ENCODE measurements at regions not wholly inside any gene's neighbourhood (a gene's known extent, or its start where the extent isn't known, plus 50 kb on each side); places are given as distances from the start of the nearest gene placed in this dataset.
"Not testable (repeated sequence)": the region's sequence is repeated elsewhere in the genome, so short reads cannot be mapped to it uniquely, and the experiment has no call there.

DNA sequence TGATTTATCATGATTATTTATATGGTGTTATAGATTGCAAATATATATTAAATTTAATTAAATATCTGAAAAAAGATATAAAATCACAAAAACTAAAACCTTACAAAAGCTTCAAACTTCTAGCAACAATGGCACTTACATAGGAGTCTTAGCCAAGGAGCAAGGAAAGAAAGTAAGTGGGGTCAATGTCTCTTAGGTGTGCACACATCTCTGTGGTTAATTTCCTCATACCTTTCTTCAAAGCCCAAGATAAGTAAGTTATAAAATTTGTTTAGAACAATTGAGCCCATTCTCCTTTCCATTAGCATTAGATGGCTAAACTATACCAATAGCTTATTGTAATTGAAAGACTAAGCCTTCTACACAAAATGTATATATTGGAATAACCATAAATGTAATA, 161.6 kb upstream of the PDE4D start:
- DNase-seq, result no peak

DNA sequence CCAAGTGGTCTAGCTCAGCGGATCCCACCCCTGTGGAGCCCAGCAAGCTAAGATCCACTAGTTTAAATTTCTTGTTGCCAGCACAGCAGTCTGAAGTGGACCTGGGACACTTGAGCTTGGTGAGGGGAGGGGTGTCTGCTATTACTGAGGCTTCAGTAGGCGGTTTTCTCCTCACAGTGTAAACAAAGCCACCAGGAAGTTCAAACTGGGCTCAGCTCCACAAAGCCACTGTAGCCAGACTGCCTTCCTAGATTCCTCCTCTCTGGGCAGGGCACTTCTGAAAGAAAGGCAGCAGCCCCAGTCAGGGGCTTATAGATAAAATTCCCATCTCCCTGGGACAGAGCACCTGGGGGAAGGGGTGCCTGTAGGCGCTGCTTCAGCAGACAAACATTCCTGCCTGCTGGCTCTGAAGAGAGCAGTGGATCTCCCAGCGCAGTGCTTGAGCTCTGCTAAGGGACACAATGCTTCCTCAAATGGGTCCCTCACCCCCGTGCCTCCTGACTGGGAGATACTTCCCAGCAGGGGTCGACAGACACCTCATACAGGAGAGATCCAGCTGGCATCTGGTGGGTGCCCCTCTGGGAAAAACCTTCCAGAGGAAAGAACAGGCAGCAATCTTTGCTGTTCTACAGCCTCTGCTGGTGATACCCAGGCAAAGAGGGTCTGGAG, 148.6 kb upstream of the PDE4D start:
- DNase-seq, result not testable (repeated sequence)

DNA sequence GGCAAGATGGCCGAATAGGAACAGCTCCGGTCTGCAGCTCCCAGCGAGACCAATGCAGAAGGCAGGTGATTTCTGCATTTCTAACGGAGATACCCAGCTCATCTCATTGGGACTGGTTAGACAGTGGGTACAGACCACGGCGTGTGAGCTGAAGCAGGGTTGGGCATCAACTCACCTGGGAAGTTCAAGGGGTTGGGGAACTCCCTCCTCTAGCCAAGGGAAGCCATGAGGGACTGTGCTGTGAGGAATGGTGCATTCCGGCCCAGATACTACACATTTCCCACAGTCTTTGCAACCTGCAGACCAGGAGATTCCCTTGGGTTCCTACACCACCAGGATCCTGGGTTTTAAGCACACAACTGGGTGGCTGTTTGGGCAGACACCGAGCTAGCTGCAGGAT, 148.0 kb upstream of the PDE4D start:
- not testable (repeated sequence) for DNase-seq

DNA sequence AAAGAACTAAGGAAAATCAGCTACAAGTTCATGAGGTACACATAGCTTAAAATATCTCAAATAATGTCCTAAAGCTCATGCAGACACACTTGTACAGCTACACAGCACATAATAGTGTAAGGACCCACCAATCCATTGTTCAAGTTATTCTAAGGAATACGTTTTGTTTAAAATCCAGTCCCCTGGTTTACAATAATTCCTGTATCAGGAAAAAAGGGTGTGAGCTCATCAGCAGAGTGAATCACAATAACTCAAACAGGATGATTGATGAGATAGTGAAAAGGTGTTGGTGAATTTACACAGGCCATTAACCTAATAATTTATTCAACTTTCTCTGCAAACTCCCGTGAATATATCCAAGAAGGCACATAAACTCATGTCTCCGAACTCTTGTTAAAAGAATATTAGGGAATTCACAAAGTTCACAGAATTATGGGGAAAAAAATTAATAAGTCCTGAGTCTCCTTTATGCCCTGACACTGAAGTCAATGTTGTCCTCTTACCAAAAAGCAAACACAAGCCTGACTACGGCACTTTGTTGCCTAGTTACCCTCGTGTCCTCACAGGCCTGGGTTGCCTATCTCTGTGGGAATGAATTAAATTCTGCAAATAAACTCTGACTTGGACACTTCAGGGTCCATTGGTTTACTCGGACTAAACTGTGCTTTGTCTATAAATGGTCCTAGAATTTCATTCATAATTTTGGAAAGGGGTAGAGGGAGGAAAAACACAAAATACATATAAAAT, 142.8 kb upstream of the PDE4D start:
- DNase-seq, result no peak

DNA sequence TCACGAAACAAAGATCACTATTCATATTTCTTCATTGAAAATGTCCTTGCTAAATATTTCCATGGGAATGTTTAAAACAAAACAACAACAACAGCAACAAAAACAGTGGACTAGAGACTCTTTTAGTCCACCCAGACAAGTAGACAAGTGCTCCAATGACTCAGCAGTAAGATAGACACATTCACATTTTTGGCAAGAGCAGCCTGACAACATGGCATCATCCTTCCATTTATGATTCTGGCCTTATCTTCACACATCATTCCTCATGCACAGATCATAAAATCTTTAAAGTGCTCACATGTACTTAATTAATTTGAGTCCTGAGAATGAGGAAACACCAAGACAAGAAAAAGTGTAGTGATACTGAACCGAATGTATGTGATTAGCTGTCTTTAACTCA, 132.6 kb upstream of the PDE4D start:
- DNase-seq, result no peak

DNA sequence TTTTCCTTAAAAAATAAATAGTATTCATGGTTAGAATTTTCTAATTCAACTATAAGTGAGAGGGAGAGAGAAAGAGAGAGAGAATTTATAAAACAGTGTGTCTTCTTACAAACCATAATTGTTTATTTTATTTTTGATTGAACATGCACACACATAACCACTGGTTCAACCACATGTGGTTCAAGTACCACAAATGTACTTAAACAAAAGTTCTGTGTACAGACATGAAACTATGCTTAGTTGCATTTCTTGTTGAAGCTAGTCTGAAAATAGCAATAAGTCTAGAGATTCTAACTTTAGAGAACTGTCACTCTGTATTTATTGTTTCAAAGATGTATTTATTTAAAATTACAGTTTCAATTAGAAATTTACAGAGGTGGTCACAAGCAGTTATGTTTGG, 130.6 kb upstream of the PDE4D start:
- no peak for DNase-seq

DNA sequence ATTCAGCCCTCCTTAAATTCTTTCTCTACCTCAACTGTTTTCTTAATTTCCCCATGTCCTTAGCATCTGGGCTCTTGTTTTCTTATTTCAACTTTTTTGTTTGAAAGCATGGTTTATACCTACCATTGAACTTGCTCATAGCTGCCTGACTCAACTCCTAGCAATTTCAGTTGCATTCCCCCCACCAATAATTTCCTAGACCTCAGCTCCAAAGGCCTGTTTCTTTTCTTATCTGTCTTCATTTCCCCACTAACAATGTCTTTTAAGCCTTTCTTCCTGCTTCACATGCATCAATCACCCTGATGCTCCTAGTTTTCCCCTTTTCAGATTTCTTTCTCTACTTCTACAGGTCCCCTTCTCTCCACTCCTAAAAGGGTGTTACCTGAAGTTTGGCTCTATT, 129.7 kb upstream of the PDE4D start:
- no peak for DNase-seq

DNA sequence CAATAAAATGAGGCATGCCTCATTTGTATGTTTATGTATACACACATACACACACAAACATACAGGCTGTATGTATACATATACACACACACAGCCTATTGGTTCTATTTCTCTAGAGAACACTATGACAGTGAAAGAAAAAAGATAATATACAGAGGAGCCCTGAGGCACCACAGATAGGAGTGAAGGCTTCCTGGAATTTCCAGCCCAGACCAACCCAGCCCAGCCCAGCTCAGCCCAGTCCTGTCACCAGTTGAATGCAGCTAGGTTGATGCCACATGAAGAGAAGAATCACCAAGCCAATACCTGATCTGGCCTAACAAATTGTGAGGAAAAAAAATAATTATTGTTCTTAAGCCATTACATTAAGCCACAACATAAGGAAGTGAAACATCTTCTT, 126.9 kb upstream of the PDE4D start:
- no peak for DNase-seq

DNA sequence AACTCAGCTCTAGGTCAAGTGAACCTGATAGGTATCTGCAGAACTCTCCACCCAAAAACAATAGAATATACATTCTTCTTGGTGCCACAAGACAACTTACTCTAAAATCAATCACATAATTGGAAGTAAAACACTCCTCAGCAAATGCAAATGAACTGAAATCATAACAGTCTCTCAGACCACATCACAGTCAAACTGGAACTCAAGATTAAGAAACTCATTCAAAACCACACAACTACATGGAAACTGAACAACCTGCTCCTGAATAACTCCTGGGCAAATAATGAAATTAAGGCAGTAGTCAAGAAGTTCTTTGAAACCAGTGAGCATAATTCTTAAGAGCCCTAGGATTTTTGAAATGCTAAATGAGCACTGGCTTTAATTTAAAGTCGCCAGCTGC, 125.4 kb upstream of the PDE4D start:
- DNase-seq, result not testable (repeated sequence)

DNA sequence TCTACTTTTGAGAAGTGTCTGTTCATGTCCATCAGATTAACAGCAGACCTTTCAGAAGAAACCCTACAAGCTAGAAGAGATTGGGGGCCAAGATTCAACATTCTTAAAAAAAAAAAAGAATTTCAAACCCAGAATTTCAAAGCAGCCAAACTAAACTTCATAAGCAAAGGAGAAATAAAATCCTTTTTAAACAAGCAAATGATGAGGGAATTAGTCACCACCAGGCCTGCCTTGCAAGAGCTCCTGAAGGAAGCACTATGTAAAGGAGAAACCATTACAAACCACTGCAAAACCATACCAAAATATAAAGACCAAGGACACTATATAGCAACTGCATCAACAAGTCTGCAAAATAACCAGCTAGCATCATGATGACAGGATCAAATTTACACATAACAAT, 124.6 kb upstream of the PDE4D start:
- DNase-seq, result no peak

DNA sequence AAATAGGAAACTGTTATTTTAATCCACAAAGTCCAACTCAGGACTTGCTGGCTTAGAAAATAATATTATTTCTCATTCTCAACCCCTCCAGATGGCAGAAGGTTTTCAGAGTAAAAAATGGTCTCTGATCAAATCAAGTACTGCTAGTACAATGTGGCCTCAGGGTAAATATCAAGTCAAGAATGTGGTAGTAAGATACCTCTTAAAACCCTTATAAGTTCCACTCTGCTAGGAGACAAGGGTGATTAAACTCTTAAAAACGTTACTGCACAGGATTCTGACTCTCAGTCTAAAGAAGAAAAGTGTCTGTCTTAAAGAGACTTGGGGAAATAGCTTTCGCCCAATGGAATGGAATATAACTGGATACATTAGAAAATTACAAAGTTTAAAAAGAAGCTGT, 120.8 kb upstream of the PDE4D start:
- no peak for DNase-seq

DNA sequence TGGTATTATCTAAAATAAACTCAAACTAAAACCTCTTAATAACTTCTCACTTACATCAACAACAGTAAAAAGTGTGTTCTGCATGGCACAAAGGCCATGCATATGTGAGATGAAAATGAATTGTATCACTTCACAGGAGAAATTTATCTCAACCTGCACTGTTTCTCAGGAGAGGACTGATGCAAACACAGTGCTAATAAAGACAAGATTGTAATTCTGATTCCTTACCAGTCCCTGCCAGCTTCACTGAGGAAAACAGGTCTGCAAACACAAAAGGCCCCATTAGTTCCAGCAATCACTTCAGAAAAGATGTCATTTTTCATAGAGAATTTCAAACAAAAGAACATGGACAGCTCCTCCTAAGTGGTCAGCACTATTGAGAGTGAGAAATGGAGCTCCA, 117.3 kb upstream of the PDE4D start:
- DNase-seq, result no peak

DNA sequence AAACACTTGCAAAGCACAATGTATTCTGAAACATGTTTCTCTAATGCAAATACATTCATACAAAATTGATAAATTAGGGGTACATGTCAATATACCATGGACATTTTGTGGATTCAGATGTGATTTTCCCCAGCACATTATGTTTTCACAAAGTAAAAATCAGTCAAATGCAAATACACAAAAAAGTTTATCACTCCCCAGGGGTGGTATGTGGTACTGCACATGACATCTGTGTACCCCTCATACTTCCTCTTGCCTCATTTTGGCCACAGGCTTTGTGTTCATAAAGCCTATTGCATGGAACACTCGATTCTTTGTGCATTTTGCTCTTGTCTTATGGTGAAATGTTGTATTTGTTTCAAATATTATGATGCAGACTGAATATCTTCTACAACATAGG, 116.8 kb upstream of the PDE4D start:
- no peak for DNase-seq

DNA sequence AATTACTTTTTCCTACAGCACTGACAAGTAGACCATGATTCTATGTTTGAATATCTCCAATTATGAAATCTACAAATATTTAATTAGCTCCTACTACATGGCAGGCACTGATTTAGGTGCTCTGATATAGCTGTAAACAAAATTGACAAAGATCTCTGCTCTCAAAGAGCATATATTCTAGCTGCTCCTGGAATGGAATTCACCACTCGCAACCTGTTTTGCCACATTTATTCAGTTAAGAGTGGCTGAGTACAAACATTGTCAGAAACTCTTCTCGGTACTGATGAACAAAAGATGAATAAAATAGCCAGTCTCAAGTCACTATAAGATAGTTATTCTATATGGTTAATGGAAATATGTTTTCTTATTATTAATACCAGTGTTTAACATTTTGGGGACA, 114.2 kb upstream of the PDE4D start:
- no peak for DNase-seq

DNA sequence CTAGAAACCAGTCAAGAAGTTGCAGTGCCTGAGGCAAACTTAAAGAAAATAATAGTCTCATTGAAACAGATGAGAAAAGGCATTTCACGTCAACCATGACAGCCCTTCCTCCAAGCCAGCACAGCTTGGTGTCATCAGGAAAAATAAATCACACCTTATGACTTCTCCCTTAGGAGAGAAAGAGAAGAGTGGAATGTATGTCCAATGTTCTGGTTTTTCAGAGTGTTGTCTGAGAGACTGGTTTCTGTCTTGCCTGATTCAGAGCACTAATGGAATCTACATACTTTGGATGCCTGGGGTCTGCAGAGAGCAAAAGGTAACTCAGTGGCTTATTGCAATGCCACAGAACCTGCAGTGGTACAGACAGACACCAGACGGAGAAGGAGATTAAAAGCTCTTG, 105.5 kb upstream of the PDE4D start:
- DNase-seq, result no peak

DNA sequence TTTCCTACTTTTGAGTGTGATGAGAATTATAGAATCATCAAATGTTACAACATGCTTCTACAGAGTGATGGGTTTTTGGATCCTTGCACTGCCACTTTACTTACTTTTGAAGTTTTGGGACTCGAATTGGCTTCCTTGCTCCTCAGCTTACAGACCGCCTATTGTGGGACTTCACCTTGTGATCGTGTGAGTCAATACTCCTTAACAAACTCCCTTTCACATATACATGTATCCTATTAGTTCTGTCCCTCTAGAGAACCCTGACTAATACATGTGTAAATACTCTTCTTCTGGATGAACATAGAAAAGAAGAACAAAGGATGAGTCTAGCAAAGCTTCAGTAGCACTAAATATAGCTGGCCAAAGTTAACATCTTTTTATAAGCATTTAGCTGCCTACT, 98.7 kb upstream of the PDE4D start:
- no peak for DNase-seq

DNA sequence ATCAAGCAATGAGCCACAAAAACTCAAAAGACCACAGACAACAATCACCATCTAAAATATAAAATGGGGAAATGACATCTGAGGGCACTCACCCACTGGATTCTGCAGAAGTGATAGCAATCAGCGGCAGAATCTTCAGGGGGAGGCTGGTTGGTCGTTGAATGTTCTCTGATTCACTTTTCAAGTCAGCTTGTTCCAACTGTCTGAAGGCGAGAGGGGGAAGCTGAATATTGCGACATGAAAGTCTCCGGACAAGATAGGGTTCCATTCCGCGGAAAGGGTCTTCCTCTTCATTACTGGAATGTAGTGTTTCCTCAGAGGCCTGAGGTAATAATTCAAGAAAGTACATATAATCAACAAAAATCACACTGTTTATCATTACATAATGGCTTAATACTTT, 94.9 kb upstream of the PDE4D start:
- no peak for DNase-seq

DNA sequence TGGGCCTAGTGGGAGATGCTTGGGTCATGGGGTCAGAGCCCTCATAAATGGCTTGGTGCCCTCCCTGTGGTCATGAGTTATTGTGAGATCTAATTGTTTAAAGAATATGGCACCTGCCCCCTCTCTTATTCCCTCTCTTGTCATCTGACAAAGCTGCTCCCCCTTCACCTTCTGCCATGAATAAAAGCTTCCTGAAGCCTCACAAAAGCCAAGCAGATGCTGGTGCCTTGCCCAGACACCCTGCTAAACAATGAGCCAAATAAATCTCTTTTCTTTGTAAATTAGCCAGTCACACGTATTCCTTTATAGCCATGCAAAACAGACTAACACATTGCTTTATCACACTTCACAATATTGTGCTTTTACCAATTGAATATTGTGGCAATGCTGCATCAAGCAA, 82.8 kb upstream of the PDE4D start:
- DNase-seq, result no peak

DNA sequence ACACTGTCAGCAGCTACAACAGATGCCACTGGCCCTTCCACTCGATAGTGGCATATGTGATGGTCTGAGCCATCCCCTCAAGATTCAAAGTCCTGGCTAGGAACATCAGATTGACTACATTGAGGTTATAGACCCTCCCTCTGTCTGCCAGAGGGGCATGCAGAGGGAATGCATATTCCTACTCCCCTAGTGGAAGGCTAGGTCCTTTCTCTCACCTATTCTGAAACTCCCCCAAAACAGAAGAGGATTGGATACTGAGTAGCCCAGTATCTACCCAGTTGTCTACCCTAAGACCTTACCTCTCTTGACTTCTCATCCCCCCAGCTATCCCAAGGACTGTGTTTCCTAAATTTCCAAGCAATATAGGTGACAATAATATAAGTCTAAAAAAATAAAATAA, 78.5 kb upstream of the PDE4D start:
- no peak for DNase-seq

DNA sequence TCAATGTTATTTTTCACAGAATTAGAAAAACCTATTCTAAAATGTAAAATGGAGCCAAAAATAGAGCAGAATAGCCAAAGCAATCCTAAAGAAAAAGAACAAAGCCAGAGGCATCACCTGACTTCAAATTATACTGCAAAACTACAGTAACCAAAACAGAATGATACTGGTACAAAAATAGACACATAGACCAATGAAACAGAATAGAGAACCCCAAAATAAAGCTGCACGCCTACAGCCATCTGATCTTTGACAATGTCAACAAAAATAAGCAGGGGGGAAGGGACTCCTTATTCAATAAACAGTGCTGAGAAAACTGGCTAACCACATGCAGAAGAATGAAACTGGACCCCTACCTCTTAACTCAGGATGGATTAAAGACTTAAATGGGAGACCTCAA, 65.8 kb upstream of the PDE4D start:
- DNase-seq, result no peak

DNA sequence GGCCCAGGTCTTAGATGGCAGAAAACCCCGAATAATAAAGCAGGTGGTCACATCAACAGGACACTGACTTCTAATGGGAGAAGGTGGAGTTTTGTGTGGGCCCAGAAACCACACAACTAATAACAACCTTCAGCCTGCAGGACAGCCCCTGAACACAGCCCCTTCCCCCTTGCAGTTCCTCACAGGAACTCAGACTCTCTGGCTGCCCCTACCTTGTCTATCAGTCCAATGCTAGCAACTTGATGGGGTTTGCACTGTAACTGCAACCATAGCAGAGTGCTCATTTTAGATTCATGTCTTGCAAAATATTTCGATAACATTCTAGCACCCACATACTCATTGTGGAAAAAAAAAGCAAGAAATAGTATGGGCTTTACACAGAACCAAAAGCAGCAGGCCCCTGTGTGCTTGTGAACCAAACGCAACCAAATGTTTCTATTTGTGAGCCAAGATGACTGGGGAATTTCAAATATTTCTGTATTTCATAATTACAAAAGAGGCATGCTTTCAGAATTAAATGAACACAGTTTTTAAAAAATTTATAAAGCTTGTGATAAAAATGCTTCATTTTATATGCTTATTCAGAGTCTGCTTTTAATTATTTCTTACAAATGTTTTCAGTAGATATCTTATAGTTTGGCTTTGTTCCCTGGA, 62.7 kb upstream of the PDE4D start:
- no peak for DNase-seq

DNA sequence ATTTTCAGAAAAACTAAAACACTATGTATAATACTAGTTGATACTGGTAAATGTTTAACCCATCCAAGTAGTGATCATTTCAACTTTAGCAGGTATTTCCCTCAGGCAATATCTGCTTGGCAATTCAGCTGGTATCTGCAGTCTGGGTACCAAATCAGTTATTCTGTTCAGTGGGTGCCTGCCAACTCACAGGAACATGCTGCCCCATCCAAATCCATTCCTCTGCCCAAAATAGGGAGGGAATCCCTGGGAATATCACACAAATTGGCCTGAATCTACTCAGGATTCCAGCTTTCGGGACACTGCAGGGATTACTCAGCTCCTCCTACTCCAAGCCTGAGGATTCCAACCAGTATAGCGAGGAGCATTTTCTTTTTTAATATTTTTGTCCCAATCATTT, 61.7 kb upstream of the PDE4D start:
- DNase-seq, result no peak

DNA sequence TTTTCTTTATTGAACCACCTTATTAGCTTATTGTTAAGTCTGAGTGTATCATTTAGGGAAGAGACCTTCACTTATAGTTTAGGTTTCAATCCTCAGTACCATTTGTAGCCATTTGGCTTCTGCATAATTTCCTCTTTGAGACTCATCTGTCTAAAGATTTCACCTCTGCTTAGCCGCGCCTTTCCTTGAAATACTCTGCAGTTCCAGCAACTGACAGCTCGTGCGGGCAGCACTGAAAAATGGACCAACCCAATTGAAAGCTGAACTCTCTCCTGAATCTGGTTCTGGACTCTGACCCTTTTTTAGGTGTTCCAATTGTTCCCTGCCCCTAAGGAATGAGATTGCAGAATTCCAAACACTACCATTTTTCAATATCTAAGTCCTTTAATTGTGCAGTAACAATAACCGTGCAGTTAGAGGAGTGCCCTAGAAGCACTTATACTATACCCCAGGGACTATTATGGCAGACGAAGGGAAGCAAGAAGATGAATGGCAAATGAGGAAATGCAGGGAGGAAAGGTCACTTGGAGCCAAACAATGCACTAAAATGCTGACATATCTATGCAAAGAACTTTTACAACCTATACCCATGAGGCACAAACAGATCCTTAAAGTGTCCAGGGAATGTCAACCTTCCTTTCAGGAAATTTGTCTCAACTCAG, 50.1 kb upstream of the PDE4D start:
- no peak for DNase-seq
